ENCODE measurements at regions not wholly inside any gene's neighbourhood (a gene's known extent, or its start where the extent isn't known, plus 50 kb on each side); places are given as distances from the start of the nearest gene placed in this dataset.

- no peak for TF ChIP-seq ZSCAN21 (CRISPR knock-in tag; IDR thresholded peaks at IDR 0.05; ENCODE audit: borderline replicate concordance)
- no peak for TF ChIP-seq ZNF589 (CRISPR knock-in tag; conservative IDR thresholded peaks at IDR 0.05)
Measured at GRCh38 chr17:77501101-77501566, 360.4 kb downstream of the SEC14L1 start (continued).

GRCh38 chr17:77501751-77502625 is 361.2 kb downstream of the SEC14L1 start:
- H3K4me1 ChIP-seq (ENCODE audit: insufficient read depth, low read length) = peaks cover 6% of the 10 kb centered on the region
- no TSS peak for BruUV-seq (replicated peaks)
- H3K36me3 ChIP-seq (replicated peaks in 1 of 2; ENCODE audit: control insufficient read depth in 1 of 2, insufficient read depth in 2 of 2, low read length in 2 of 2) = peaks cover 10 to 19% of the 10 kb centered on the region in 2 experiments; a peak in 4 of 5 replicates
- 93% methylated on average over 16 of the region's 16 CpGs for WGBS (ENCODE audit: low lambda C conversion rate)
- intact Hi-C loops (cut with micrococcal nuclease; ENCODE audit: unreplicated experiment) (no loop called here), in situ Hi-C loops (cut with HindIII; ENCODE audit: extremely low pct_ligation_motif_present, low pct_unique_long_range_greater_than_20kb) (no loop called here)
- DNase-seq (ENCODE audit: low spot score) = no peak
- peak; percentile 31; the same call in 1 of the 2 replicates for TF ChIP-seq KDM2A (CRISPR knock-in tag; IDR thresholded peaks at IDR 0.05; ENCODE audit: borderline replicate concordance, low read depth)
- no peak for TF ChIP-seq ZNF562 (CRISPR knock-in tag; IDR thresholded peaks at IDR 0.05; ENCODE audit: borderline replicate concordance)
- TF ChIP-seq POLR2A (IDR thresholded peaks at IDR 0.05; ENCODE audit: insufficient read depth in 1 of 2, low read depth in 2 of 2, low read length in 2 of 2) = peak in 1 of 2 experiments; percentile 41; a peak in 1 of 4 replicates
- TF ChIP-seq AGO2 (optimal IDR thresholded peaks at IDR 0.05; ENCODE audit: low read depth, low read length) = peak; percentile 77
- peak; percentile 83 for TF ChIP-seq RBM22 (optimal IDR thresholded peaks at IDR 0.05; ENCODE audit: low read length)
- TF ChIP-seq KLF16 (CRISPR knock-in tag; IDR thresholded peaks at IDR 0.05) = no peak
- TF ChIP-seq ZKSCAN1 (IDR thresholded peaks at IDR 0.05; ENCODE audit: low read length) = no peak
- peak; percentile 51 for TF ChIP-seq POLR2G (IDR thresholded peaks at IDR 0.05; ENCODE audit: low read depth, low read length)
- no peak for TF ChIP-seq HOXA5 (CRISPR knock-in tag; IDR thresholded peaks at IDR 0.05)
- TF ChIP-seq ZNF709 (CRISPR knock-in tag; IDR thresholded peaks at IDR 0.05) = no peak
- TF ChIP-seq GZF1 (CRISPR knock-in tag; IDR thresholded peaks at IDR 0.05) = no peak
- TF ChIP-seq PAF1 (CRISPR knock-in tag; IDR thresholded peaks at IDR 0.05) = 0 out of 2 replicates have a peak, but pooled peaks have one; percentile 29
- TF ChIP-seq, protein P1, sequence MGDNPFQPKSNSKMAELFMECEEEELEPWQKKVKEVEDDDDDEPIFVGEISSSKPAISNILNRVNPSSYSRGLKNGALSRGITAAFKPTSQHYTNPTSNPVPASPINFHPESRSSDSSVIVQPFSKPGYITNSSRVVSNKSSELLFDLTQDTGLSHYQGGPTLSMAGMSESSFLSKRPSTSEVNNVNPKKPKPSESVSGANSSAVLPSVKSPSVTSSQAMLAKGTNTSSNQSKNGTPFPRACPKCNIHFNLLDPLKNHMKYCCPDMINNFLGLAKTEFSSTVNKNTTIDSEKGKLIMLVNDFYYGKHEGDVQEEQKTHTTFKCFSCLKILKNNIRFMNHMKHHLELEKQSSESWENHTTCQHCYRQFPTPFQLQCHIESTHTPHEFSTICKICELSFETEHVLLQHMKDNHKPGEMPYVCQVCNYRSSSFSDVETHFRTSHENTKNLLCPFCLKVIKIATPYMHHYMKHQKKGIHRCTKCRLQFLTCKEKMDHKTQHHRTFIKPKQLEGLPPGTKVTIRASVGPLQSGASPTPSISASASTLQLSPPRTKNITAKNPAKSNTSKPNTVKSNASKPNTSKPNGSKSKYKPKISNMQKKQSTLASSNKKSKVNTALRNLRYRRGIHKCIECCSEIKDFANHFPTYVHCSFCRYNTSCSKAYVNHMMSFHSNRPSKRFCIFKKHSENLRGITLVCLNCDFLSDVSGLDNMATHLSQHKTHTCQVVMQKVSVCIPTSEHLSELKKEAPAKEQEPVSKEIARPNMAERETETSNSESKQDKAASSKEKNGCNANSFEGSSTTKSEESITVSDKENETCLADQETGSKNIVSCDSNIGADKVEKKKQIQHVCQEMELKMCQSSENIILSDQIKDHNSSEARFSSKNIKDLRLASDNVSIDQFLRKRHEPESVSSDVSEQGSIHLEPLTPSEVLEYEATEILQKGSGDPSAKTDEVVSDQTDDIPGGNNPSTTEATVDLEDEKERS (CRISPR knock-in tag; IDR thresholded peaks at IDR 0.05) = no peak
- TF ChIP-seq PHF8 (CRISPR knock-in tag; IDR thresholded peaks at IDR 0.05) = peak; percentile 14; the same call in 1 of the 2 replicates
- TF ChIP-seq KAT8 (CRISPR knock-in tag; IDR thresholded peaks at IDR 0.05) = no peak
- H3K27ac ChIP-seq (ENCODE audit: extremely low read length, insufficient read depth, low read length) = no peak overlapping the region
- ChIA-PET CTCF (ENCODE audit: low intra/inter-chr PET ratio, low total read pairs) (no interaction called here), POLR2A (no interaction called here)
- ATAC-seq = no peak
- no peak overlapping the region for H3K9ac ChIP-seq (ENCODE audit: insufficient read depth, low read depth, low read length)
- no peak overlapping the region for H3K4me2 ChIP-seq (ENCODE audit: low read depth, low read length)
- no peaks in the 10 kb centered on the region for H3K27me3 ChIP-seq (ENCODE audit: control insufficient read depth in 1 of 2, insufficient read depth in 2 of 2, low read length in 2 of 2)
- H3K9me3 ChIP-seq (ENCODE audit: low read length) = no peaks in the 10 kb centered on the region
- H3K4me3 ChIP-seq (replicated peaks in 1 of 3; ENCODE audit: insufficient read depth in 1 of 3, low read depth in 2 of 3, low read length in 3 of 3) = no peak overlapping the region
- H2AFZ ChIP-seq (ENCODE audit: low read length) = no peak overlapping the region
- H4K20me1 ChIP-seq (ENCODE audit: insufficient read depth, low read length) = no peaks in the 10 kb centered on the region
- H3K79me2 ChIP-seq (ENCODE audit: insufficient read depth, low read length) = no peaks in the 10 kb centered on the region
- FAIRE-seq = no peak

Measured in HepG2 (cell line).